Inflammatory macrophage treated with lipopolysaccharide for 4 hours (primary cell): ENCODE measurements at regions not wholly inside any gene's neighbourhood (a gene's known extent, or its start where the extent isn't known, plus 50 kb on each side); places are given as distances from the start of the nearest gene placed in this dataset.
A peak's percentile ranks its signal among the peaks of the same experiment; 100 is the strongest.

Experiments used
- DNase-seq: peaks from one replicate; pipeline ENCODE4 v3.0.0-alpha.2; 2020

DNA sequence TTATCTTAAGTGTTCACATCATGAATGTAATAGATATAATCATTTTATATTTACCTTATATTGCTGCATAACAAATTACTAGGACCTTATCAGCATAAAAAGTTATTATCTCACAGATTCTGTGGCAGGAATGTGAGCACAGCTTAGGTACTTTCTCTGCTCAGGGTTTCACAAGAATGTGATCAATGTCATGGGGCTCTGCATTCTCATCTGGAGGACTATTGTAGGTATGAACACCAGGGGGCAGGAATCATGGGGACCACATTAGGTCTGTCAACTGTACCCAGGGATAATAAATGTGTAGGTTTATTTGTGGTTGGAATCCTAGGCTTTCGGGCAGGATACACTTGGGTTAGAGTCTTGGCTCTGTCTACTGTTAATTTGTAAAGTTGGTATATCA, 519.2 kb downstream of the ARAP2 start:
- no peak for DNase-seq

- DNase-seq = no peak
These were observed 513.9 kb downstream of the ARAP2 start for GRCh38 chr4:35730414-35730813.

DNA sequence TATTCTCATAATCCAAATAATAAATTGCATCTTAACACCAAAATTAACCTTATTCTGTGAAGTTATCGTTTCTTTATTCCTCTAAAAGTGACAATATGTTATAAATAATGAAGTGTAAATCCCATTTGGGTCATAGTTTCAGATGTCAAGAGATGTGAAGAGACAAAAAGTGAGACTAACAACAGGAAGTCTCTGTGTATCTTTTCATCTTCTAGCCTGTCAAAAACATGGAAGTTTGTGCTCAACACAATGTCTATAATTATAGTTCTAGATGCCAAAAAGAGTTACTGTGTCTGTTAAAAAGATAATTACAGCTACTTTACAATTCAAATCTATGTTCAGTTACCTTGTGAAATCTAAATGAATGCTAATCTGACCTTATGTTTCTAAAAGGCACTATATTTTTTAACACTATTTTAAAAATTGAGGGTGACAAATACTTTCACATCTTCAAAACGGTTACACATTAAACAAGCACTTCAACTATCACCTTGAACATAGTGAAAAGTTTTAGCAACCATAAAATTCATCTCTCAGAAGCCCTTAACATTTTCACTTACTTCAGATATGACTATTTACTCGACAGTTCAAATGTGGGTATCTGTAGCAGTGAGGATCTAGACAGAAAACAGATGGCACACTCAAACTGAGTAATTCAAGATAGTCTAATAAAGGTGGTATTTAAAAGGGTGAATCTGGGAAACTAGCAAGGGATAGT, 509.8 kb downstream of the ARAP2 start:
- no peak for DNase-seq

- DNase-seq = peak; percentile 1
These were observed 505.0 kb downstream of the ARAP2 start for GRCh38 chr4:35739308-35739707.

- DNase-seq = no peak
These were observed 490.3 kb downstream of the ARAP2 start for GRCh38 chr4:35754047-35754446.

- no peak for DNase-seq
These were observed 486.5 kb downstream of the ARAP2 start for GRCh38 chr4:35757836-35758235.

GRCh38 chr4:35760807-35761206, 483.5 kb downstream of the ARAP2 start:
- DNase-seq = no peak

DNA sequence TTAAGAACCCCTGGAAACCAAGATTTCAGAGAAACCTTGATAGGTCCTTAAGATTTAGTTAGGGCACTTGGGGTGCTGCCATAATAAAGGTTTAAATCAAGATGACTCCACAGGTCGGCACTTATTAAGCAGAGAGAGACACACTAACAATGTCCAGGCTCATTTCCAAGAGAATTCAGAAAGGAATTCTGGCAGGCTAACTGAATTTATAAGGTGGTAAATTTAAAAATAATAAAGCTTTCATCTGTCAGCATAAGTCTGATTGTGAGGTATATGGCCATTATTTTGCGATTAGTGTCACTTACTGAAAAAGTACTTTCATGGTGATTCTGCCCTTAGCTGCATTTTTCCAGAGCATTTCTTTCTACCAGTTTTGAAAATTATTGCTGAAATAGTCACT, 472.7 kb downstream of the ARAP2 start:
- DNase-seq = no peak

DNA sequence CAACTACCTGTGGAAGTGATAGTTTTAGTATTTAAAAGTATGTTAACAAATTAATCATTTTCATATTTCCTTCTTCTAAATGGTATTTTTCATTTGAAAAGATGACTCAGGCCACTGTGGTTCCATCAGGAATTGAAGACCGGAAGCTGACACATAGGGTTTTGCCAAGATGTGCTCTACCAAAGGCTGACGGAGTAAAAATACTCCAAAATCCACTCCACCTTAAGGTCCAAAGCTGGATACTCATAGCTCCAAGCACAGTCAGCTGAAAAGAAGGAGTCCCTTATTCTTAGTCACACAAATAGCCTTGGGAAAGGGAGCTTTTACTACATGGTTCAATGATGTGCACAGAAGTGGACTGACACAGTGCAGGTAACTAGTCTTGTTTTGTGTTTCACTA, 472.0 kb downstream of the ARAP2 start:
- no peak for DNase-seq

DNA sequence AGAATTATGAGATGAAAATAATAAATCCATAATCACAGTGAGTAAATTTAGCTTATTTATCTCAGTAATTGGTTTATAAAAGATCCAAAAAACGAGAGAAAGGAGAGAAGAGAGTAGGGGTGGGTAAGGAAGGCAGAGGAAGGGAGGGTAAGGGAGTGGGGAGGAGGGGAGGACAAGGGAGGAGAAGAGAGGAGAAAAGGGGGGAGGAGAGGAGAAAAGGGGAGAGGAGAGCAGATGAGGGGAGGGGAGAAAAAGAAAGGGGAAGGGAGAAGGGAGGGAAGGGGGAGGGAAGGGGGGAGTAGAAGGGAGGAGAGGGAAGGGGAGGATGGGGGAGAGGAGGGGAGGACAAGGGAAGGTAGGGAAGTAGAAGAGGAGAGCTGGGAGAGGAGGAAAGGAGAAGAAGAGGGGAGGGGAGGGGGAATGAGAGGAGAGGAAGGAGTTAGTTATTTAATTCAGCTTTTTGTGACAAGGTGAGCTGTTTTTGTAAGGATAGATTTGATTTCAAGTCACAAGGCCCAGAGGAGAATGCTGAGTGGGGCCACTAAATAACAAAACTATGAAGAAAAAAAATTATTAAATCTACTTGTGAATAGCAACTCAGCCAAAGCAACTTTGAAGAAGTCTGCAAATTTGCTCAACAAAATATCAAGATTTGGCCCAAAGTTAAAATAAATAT, 454.3 kb downstream of the ARAP2 start:
- DNase-seq = no peak

DNA sequence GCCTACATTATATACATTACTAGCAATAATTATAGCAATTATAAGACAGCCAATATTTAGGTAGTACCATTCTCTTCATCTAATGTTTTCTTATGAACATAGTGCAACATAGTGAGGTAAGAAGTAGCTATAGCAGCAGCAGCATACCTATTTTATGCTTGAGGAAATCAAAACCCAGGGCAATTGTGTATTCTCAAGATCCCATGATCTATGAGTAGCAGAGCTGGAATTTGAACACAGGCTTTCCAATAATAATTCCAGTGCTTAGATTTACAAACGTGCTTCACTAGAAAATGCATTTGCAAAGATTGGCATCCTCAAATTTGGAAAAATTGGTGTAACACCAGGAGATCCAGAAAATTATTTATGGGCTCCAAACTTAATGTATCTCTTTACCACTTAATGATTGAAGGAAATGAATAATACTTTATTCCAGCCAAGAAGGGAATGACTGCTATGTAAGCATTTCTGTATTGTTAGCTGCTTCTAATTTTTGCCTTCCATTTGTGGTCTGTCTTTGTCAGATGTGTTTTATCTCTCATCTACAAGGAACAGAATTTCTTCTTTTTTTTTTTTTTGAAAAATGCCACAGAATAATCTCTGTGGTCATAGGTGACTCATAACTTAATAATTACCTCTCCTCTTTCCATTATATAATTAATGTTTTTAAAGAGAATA, 451.1 kb downstream of the ARAP2 start:
- no peak for DNase-seq

DNA sequence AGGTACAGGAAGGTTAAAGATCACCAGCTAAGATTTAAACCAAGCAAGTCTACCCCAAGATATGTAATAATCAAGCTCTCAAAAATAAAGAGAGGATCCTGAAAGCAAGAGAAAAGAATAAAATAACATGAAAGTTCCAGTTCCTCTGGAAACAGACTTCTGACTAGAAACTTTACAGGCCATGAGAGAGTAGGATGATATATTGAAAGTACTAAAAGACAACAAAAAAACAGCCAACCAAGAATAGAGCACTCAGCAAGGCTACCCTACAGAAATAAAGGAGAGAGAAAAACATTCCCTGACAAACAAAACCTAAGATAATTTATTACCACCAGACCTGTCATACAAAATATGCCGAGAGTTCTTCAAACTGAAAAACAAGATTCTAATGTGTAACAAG, 450.5 kb downstream of the ARAP2 start:
- DNase-seq = no peak

- no peak for DNase-seq
These were observed 443.6 kb downstream of the ARAP2 start for GRCh38 chr4:35800669-35801068.

DNA sequence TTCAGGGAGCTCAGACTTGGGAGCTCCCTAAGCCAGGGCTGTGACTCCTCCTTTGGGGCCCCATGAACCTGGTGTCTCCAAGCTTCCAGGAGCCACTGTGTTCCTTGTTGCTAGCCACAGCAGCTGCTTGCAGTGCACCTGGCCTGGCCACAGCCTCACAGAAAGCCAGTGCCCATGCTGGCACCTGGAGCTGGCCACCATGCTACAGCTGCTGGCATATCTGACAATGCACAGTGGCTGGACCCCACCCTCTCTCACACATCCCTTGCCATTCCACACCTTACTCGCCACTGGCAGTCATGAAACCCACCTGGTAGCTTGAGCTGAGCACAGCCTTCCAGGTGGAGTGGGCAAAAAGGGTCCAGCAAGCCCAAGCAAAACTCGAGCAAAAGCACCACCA, 441.7 kb downstream of the ARAP2 start:
- DNase-seq = no peak

DNA sequence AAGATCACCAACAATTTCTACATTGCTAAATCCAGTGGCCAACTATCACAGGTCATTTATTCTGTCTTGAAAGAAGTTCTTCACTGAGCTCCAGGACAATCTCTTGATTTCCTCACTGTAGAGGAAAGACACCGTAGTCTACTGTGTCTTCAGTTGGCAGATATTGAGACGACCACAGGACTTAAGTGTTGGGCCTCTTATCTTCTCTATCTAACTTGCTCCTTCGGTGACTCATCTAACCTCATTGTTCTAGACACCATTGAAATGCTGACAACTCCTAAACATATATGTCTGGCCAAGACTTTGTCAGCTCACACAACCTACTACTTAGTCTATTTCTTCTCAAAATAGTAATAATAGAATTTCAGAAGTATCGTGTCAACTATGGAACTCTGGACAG, 425.8 kb downstream of the ARAP2 start:
- DNase-seq = no peak

DNA sequence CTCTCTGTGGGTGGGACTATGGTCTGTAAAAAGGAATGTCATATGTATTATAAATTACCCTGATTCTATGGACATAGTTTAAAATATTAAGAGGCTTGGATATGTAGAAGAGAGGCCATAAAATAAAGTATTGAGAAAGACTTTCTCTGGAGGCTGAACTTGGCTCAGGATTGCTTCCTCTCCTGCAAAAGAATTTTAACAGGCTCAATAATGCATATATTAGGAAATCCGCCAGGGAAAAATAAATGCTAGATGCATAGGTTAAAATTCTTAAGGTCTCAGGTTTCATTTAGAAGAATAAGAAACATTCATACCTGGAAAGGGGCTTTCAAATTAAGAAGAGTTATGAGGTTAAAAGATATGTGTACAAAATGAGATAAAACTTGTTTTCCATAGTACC, 424.3 kb downstream of the ARAP2 start:
- no peak for DNase-seq

DNA sequence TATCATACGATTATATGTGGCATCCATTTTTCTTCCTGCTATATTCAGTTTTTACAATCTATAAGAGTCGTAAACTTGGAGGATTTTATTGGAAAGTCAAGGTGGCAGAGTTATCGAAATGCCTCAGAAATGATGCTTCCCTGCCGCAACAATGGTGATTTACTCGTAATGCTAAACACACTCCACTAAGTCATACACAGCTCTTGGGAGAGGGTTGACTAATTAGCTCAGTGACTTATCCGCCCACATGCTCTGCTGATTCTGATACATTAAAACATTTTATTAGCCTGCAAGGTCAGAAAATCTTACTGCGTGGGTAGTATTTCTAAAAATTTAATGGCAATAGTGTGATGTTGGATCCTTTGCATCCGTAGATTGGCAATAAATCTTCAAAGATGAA, 420.1 kb downstream of the ARAP2 start:
- DNase-seq = no peak

- no peak for DNase-seq
These were observed 408.4 kb downstream of the ARAP2 start for GRCh38 chr4:35835893-35836292.

GRCh38 chr4:35836596-35836995, 407.7 kb downstream of the ARAP2 start:
- no peak for DNase-seq

DNA sequence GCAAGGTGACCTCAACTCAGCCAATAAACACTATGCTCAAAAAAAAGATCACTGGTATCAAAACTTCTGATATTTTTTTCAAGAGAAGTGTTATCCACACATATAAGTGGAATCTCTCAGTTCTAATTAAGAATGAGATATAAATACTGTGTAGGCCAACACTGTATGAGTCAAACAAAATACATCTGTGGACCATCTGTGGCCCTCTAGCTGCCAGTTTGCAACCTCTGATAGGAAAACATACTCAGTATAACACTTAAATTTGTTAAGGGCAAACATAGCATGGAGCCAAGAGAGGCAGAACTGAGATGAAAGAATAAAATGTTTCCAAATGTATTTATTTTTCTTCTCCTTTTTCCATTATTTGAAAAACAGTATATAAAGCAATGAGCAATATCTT, 377.3 kb downstream of the ARAP2 start:
- no peak for DNase-seq

- no peak for DNase-seq
These were observed 372.0 kb downstream of the ARAP2 start for GRCh38 chr4:35872273-35872672.

- DNase-seq = no peak
These were observed 364.8 kb downstream of the ARAP2 start for GRCh38 chr4:35879479-35879878.

GRCh38 chr4:35883108-35883507, 361.2 kb downstream of the ARAP2 start:
- DNase-seq = no peak

- DNase-seq = no peak
These were observed 359.4 kb downstream of the ARAP2 start for GRCh38 chr4:35884714-35885480.
